ENCODE measurements at regions not wholly inside any gene's neighbourhood (a gene's known extent, or its start where the extent isn't known, plus 50 kb on each side); places are given as distances from the start of the nearest gene placed in this dataset.
A peak's percentile ranks its signal among the peaks of the same experiment; 100 is the strongest.

GRCh38 chr2:199602896-199603717 lies 145.4 kb upstream of the SATB2 start:
- Histone ChIP-seq H3K27me3 (no peaks in the 10 kb centered on the region), H3K4me1 (no peaks in the 10 kb centered on the region), H3K4me3 (no peak overlapping the region), H3K27ac (no peak overlapping the region), H3K36me3 (no peaks in the 10 kb centered on the region), H3K9me3 (replicated peaks) (no peaks in the 10 kb centered on the region)
- no peak for DNase-seq

- no peaks in the 10 kb centered on the region for H3K4me1 ChIP-seq
- H3K36me3 ChIP-seq = no peaks in the 10 kb centered on the region
- H3K9me3 ChIP-seq (replicated peaks) = no peaks in the 10 kb centered on the region
- H3K27me3 ChIP-seq = no peaks in the 10 kb centered on the region
- peak; percentile 48 to 79 for DNase-seq
- H3K27ac ChIP-seq = no peak overlapping the region
- no peak overlapping the region for H3K4me3 ChIP-seq
These were observed 144.6 kb upstream of the SATB2 start for GRCh38 chr2:199602271-199602895.

- H3K36me3 ChIP-seq = no peaks in the 10 kb centered on the region
- no peaks in the 10 kb centered on the region for H3K4me1 ChIP-seq
- no peak overlapping the region for H3K4me3 ChIP-seq
- no peaks in the 10 kb centered on the region for H3K9me3 ChIP-seq (replicated peaks)
- peak; percentile 44 to 71 for DNase-seq
- H3K27me3 ChIP-seq = no peaks in the 10 kb centered on the region
- no peak overlapping the region for H3K27ac ChIP-seq
These were observed 138.8 kb upstream of the SATB2 start for GRCh38 chr2:199596549-199596948.

- Histone ChIP-seq H3K36me3 (no peaks in the 10 kb centered on the region), H3K9me3 (replicated peaks) (no peaks in the 10 kb centered on the region), H3K27me3 (no peaks in the 10 kb centered on the region), H3K27ac (no peak overlapping the region), H3K4me1 (no peaks in the 10 kb centered on the region), H3K4me3 (no peak overlapping the region)
- DNase-seq = no peak
These were observed 136.7 kb upstream of the SATB2 start for GRCh38 chr2:199594443-199594842.

GRCh38 chr2:199591826-199592225 lies 134.1 kb upstream of the SATB2 start:
- Histone ChIP-seq H3K4me3 (no peak overlapping the region), H3K36me3 (no peaks in the 10 kb centered on the region), H3K27me3 (no peaks in the 10 kb centered on the region), H3K9me3 (replicated peaks) (no peaks in the 10 kb centered on the region), H3K27ac (no peak overlapping the region), H3K4me1 (no peaks in the 10 kb centered on the region)
- DNase-seq = no peak

GRCh38 chr2:199590321-199591203 lies 132.8 kb upstream of the SATB2 start:
- no peak overlapping the region for H3K27ac ChIP-seq
- no peak overlapping the region for H3K4me3 ChIP-seq
- no peaks in the 10 kb centered on the region for H3K4me1 ChIP-seq
- DNase-seq = no peak
- no peaks in the 10 kb centered on the region for H3K36me3 ChIP-seq
- no peaks in the 10 kb centered on the region for H3K27me3 ChIP-seq
- no peaks in the 10 kb centered on the region for H3K9me3 ChIP-seq (replicated peaks)

- Histone ChIP-seq H3K27me3 (no peaks in the 10 kb centered on the region), H3K27ac (no peak overlapping the region), H3K36me3 (no peaks in the 10 kb centered on the region), H3K4me3 (no peak overlapping the region), H3K9me3 (replicated peaks) (no peaks in the 10 kb centered on the region), H3K4me1 (no peaks in the 10 kb centered on the region)
- DNase-seq = no peak
These were observed 131.6 kb upstream of the SATB2 start for GRCh38 chr2:199589306-199589705.

GRCh38 chr2:199588054-199588453 lies 130.3 kb upstream of the SATB2 start:
- H3K4me1 ChIP-seq = no peaks in the 10 kb centered on the region
- no peak for DNase-seq
- no peaks in the 10 kb centered on the region for H3K9me3 ChIP-seq (replicated peaks)
- H3K27ac ChIP-seq = no peak overlapping the region
- H3K4me3 ChIP-seq = no peak overlapping the region
- no peaks in the 10 kb centered on the region for H3K27me3 ChIP-seq
- no peaks in the 10 kb centered on the region for H3K36me3 ChIP-seq

- Histone ChIP-seq H3K4me1 (no peaks in the 10 kb centered on the region), H3K27ac (no peak overlapping the region), H3K36me3 (no peaks in the 10 kb centered on the region), H3K9me3 (replicated peaks) (no peaks in the 10 kb centered on the region), H3K27me3 (no peaks in the 10 kb centered on the region), H3K4me3 (no peak overlapping the region)
- DNase-seq = no peak
These were observed 128.9 kb upstream of the SATB2 start for GRCh38 chr2:199586646-199587045.

GRCh38 chr2:199583676-199584075 lies 125.9 kb upstream of the SATB2 start:
- Histone ChIP-seq H3K27ac (no peak overlapping the region), H3K36me3 (no peaks in the 10 kb centered on the region), H3K27me3 (no peaks in the 10 kb centered on the region), H3K9me3 (replicated peaks) (no peaks in the 10 kb centered on the region), H3K4me1 (peaks cover 5% of the 10 kb centered on the region; the same call in 1 of the 2 replicates), H3K4me3 (no peak overlapping the region)
- DNase-seq = no peak

- no peaks in the 10 kb centered on the region for H3K27me3 ChIP-seq
- H3K4me3 ChIP-seq = peak overlapping the region; percentile 61
- DNase-seq = peak; percentile 35 to 61
- H3K4me1 ChIP-seq = peaks cover 5% of the 10 kb centered on the region; the same call in 1 of the 2 replicates
- H3K9me3 ChIP-seq (replicated peaks) = no peaks in the 10 kb centered on the region
- H3K36me3 ChIP-seq = no peaks in the 10 kb centered on the region
- peak overlapping the region; percentile 79 for H3K27ac ChIP-seq
These were observed 124.2 kb upstream of the SATB2 start for GRCh38 chr2:199581935-199582360.

GRCh38 chr2:199581408-199581807 lies 123.7 kb upstream of the SATB2 start:
- Histone ChIP-seq H3K27ac (peak overlapping the region; percentile 79), H3K4me3 (peak overlapping the region; percentile 61), H3K4me1 (peaks cover 5% of the 10 kb centered on the region; the same call in 1 of the 2 replicates), H3K36me3 (no peaks in the 10 kb centered on the region), H3K9me3 (replicated peaks) (no peaks in the 10 kb centered on the region), H3K27me3 (no peaks in the 10 kb centered on the region)
- no peak for DNase-seq

GRCh38 chr2:199575416-199575815 lies 117.7 kb upstream of the SATB2 start:
- no peak overlapping the region for H3K4me3 ChIP-seq
- no peak for DNase-seq
- no peaks in the 10 kb centered on the region for H3K27me3 ChIP-seq
- no peaks in the 10 kb centered on the region for H3K36me3 ChIP-seq
- H3K9me3 ChIP-seq (replicated peaks) = no peaks in the 10 kb centered on the region
- peaks cover 27% of the 10 kb centered on the region for H3K4me1 ChIP-seq
- H3K27ac ChIP-seq = no peak overlapping the region

GRCh38 chr2:199572571-199572970 lies 114.8 kb upstream of the SATB2 start:
- peak; percentile 17 to 67 for DNase-seq
- Histone ChIP-seq H3K27me3 (no peaks in the 10 kb centered on the region), H3K4me1 (peaks cover 26% of the 10 kb centered on the region), H3K27ac (peak overlapping the region; percentile 1; the same call in 1 of the 2 replicates), H3K9me3 (replicated peaks) (no peaks in the 10 kb centered on the region), H3K4me3 (no peak overlapping the region), H3K36me3 (no peaks in the 10 kb centered on the region)

- Histone ChIP-seq H3K27me3 (no peaks in the 10 kb centered on the region), H3K4me3 (no peak overlapping the region), H3K27ac (no peak overlapping the region), H3K4me1 (peaks cover 26% of the 10 kb centered on the region), H3K36me3 (no peaks in the 10 kb centered on the region), H3K9me3 (replicated peaks) (no peaks in the 10 kb centered on the region)
- no peak for DNase-seq
These were observed 113.2 kb upstream of the SATB2 start for GRCh38 chr2:199570934-199571333.

Data from SJCRH30 (cell line).